Stimulated activated CD4-positive, alpha-beta T cell treated with anti-CD3 and anti-CD28 coated beads, Interleukin-2, amount 100 ng/mL, for 48 hours (primary cell): ENCODE measurements at regions not wholly inside any gene's neighbourhood (a gene's known extent, or its start where the extent isn't known, plus 50 kb on each side); places are given as distances from the start of the nearest gene placed in this dataset.
"Not testable (repeated sequence)": the region's sequence is repeated elsewhere in the genome, so short reads cannot be mapped to it uniquely, and the experiment has no call there.

Experiments used
- DNase-seq, 2 donors: peaks; one replicate each; pipeline ENCODE4 v3.0.0-alpha.2; 2020

DNA sequence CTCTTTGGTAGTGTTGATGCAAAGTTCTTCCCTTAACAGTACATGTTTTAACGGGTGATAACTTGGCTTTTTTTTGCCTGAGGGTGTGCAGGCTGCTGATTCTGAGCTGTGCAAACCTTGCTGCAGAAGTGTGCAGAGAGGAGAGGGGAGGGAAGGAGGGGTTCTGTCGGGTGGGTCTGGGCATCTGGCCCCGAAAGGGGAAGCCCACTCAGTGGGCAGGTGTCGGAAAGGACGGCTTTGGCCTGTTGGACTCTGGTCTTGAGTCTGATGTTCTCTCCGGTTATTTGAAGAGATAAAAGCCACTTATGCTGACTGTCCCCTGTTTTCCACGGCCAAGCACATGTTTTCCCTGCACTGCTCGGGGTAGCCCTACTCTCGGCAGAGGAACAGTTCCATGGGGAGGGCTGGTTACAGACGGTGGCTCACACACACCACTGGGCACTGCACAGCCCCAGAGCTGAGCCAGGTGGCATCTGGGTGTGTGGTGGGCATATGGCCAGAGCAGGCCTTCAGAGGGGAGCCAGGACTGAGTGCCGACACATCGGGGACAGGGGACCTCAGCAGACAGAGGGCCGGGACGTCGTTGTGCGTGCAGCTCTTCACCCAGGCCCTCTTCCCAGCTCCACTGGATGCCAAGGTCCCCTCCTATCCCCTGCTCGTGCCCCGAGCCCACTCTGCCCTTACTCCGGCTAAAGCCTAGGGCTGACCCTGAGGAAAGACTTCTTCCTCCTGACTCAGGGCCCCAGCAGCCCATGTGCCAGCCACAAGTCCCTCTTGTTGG, 93.2 kb downstream of the TEX29 start:
- no peak for DNase-seq

- DNase-seq: no peak
These were observed 93.9 kb downstream of the TEX29 start for GRCh38 chr13:111414341-111414740.

DNA sequence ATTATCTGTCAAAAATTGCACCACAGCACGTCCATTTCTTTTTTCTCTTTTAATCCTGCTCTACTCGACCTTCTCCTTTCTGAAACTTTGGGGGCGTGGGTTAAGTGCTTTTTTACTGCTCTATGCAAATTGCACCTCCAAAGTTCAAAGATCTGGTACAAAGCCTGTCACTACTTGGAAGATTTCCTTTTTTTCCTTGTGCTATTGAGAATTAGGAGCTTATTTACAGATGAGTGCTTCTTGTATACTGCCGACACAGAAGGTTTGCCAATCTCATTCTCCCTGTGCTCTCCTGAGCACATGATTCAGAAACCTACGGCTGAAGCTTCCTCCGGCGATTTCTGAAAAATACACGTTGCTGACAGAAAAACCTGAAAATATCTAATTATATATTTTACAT, 94.8 kb downstream of the TEX29 start:
- no peak for DNase-seq

- no peak for DNase-seq
These were observed 95.3 kb downstream of the TEX29 start for GRCh38 chr13:111415765-111416164.

DNA sequence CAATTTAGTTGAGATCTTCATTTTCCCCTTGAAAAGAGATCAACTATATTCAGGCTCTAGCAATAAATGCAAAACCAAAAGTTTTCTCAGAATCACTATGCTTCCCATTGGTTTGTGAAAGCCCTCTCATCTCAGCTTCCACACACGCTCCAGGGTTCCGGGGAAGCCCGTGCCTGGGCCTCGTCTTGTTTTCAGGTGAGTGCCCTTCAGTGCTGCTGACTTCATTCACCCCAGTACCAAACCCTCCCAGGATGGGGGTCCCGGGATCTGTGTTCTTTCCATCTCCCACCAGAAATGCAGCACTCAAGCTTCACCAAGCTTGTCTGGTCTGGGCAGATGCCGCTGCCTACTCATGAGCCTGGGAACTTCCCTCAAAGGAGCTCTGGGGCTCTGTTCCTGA, 97.7 kb downstream of the TEX29 start:
- DNase-seq: no peak

GRCh38 chr13:111420113-111420876, 99.9 kb downstream of the TEX29 start:
- DNase-seq: no peak

GRCh38 chr13:111421216-111421615, 100.8 kb downstream of the TEX29 start:
- no peak for DNase-seq

DNA sequence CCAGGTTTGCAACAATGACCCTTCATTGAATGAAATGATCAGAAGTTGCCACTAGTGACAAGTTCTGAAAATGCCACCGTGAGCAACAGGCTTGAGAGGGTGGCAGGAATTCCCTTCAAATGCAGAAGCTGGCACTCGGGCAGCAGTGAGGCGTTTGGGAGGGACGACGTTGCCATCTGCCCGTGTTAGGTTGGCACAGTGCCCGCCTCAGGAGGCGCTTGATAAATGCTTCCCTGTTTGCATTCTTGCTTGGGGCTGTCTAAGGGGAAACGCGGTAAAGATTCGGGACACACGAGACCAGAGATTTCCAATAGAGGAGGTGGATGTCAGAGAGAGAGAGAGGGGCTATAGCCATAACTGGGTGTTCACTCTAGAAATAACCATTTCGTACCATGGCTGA, 101.9 kb downstream of the TEX29 start:
- DNase-seq: no peak

DNA sequence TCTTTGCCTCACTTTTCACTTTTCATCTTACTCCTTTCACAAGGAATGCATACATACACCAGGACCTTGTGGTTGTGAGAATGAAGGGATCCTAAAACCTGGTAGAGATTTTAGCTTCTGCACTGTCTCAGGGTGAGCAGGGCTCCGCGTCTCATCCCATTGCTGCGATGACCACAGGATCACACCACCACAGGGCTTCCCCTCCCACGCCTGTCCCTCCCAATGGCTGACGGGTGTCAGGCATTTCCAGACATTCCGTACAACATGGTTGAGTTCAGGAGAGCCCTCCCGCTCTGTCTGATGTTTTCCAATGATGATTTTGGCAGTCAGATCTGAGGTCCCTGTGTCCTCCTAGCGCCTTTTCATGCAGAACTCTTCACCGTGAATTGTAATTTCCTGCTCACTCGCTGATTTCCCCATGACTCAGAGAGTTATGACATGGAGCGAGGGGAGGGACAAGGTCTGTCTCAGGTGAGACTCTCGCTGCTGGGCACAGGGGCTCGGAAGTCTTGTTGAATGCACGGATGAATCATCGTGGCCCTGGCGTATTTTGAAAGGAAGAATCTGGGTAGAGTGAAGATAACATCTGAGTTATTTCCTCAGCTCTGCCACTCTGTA, 102.8 kb downstream of the TEX29 start:
- no peak for DNase-seq

DNA sequence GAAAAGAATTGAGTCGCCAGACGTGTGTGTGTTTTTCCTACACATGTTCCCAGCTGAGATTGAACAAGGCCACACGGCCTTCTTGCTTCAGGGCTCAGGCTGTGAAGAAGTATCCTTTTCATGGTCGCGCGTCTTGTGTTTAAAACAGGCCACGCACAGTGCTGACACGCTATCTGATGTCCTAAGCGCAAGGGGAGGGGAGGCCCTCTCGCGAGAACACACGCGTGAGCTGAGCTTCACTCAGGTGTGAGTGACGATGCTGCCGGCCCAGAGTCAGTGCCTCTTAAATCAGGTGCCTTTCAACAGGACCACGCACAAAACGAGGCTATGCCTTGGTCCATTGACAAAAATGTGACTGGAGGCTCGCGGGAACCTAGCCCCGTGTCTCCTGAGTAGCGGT, 103.7 kb downstream of the TEX29 start:
- DNase-seq: no peak

DNA sequence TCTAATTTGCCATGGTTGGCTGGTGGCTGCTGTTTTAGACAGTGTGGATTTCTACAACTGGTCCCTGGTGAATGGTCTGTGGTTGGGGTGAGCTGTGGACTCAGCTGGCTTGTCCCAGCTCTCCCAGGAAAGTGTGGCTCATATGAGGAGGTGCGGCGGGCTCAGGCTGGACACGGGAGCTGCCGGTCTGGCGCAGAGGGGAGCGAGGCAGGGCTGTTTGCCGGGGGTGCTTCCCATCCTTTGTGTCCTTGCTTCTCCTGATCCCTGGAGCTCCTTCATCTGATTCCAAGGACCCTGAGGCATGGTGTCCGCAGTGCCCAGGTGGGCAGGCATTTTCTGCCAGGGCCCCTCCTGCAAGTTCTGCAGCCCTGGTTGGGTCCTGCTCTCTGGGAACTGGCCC, 104.9 kb downstream of the TEX29 start:
- DNase-seq: no peak

DNA sequence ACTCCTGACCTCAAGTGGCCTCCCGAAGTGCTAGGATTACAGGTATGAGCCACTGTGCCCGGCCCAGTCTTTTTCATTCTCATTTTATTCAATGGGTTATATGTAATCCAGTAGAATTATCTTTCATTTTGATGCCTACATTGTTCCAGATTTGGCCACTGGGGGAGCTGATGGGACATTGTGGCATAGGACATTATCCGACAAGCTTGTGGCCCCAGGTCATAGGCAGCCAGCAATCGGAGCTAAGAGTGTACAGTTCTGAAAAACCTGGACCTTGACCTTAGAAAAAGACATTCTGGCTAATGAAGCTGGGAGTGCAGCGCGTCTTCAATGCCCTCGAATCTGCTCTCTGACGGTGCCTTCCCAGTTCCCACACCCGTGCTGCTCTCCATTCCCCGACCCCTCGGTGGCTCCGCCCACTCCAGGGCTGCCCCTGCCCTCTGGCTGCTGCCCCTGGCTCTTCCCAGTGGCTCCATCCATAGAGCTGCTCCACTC, 108.7 kb downstream of the TEX29 start:
- DNase-seq: peak; percentile 40 to 43

DNA sequence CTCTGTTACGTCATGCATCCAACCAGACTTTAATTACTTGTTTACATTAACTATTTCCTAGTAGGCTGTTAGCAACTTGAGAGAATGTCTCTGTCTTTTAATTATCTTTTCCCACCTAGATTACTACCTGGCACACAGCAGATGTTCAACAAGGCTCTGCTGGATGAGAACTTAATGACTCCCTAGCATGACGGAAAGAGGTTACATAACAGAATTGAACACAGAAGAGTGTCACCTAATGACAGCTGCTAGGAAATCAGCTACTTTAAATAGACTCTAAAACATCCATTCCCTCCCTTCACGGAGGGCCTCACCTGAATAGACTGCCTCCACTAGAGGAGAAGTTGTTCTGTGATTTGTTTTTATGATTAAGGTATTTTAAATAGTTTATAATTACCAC, 110.8 kb downstream of the TEX29 start:
- no peak for DNase-seq

GRCh38 chr13:111434578-111435159, 114.2 kb downstream of the TEX29 start:
- DNase-seq: no peak

- DNase-seq: no peak
These were observed 116.0 kb downstream of the TEX29 start for GRCh38 chr13:111436446-111436845.

- no peak for DNase-seq
These were observed 117.0 kb downstream of the TEX29 start for GRCh38 chr13:111437417-111437816.

DNA sequence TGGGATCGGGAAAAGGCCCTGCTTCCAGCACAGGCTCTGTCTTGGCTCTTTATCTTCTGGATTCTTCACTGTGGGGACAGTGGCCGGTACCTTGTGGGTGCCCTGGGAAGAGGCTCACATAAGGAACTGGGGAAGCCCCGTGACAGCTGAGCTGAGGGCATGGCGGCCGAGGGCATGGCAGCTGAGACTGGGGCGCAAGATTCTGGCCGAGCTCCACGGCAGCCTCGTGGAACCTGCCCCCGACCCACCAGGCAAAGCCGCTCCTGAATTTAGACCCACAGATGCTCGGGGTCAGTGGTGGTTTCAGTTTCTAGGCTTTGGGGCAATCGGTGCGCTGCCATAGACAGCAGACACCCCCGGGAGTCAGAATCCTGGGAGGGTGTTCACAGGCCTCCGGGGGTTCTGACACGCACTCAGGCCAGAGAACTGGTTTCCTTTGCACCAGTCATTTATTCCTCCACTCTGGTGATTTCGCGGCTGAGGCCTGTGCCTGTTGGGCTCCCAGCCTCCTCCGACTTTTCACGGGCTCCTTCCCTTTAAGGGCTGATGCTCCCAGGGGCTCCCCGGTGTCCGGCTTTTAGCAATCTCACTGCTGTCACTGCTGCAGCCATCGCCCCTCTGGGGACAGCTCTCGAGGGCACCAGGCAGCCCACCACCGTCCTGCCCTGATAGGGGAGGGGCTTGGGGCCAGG, 117.6 kb downstream of the TEX29 start:
- DNase-seq: no peak

DNA sequence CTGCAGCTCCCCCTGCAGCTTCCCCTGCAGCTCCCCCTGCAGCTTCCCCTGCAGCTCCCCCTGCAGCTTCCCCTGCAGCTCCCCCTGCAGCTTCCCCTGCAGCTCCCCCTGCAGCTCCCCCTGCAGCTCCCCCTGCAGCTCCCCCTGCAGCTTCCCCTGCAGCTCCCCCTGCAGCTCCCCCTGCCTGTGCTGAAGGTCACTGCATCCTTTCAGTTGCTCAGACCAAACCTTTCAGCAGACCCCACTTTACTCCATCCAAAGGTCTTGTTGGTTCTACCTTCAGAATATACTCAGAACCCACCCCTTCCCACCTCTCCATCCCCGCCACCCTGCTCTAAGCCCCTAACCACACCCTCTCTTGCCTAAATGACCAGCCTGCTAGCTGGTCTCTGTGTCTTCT, 120.0 kb downstream of the TEX29 start:
- DNase-seq: not testable (repeated sequence)

DNA sequence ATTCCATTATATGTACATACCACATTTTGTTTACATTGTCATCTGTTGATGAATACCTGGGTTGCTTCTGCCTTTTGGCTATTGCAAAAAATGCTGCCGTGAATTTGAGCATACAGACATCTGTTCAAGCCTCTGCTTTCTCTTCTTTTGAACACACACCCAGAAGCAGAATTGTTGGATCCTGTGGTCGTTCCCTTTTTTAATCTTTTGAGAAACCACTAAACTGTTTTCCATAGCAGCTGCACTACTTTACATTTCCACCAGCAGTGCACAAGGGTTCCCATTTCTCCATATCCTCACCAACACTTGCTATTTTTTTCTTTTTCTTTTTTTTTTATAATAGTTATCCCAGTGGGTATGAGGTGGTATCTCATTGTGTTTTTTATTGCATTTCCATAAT, 123.5 kb downstream of the TEX29 start:
- DNase-seq: no peak

DNA sequence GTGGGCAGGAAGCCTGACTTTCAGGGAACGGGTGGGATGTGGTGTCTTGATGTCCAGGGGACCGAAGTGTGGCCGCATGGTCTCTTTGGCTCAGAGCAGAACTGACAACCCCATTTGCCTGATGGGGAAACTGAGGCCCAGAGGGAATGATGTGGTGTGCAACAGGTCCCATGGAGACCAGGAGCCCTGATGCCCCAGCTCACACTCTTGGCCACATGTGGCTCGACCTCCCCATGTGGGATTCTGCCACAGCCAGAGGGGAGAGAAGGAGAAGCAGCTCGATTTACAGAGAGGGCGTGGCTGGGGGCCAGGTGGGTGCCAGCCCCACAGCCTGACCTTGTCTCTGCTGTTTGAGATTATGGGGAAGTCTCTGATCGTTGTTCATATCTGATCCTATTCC, 128.1 kb downstream of the TEX29 start:
- DNase-seq: no peak

DNA sequence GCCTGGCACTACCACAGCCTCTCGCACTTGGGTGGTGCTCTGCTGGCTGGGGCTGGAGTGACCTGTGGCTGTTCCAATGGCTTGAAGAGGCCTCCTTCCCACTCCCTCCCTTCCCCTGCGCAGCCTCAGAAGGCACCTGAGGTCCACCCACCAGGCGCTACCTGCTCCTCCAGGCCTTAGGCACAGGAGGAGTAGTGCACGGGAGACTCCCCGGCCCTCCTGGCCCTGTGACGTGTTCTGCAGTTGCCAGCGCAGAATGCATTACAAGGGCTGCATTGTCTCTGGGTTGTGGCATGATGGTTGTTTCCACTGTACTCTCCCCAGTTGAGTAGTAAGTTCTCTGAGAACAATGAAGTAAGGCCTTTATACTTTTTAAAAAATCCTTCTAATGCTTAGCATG, 128.6 kb downstream of the TEX29 start:
- no peak for DNase-seq

GRCh38 chr13:111451402-111451801, 131.0 kb downstream of the TEX29 start:
- no peak for DNase-seq
